H1 (cell line): ENCODE measurements at regions not wholly inside any gene's neighbourhood (a gene's known extent, or its start where the extent isn't known, plus 50 kb on each side); places are given as distances from the start of the nearest gene placed in this dataset.

Experiments used
- CTCF ChIA-PET: fragments of 300-600 bp; sonication (Branson Sonifier 250); formaldehyde crosslinking; loops from one replicate; lab custom pipeline; 2021; ENCODE audit not compliant: partially characterized antibody; lab: Charles Lee
- POLR2A ChIA-PET: fragments of 300-600 bp; sonication (Branson Sonifier 250); formaldehyde crosslinking; loops from one replicate; lab custom pipeline; 2021; ENCODE audit warnings: inconsistent platforms; ENCODE audit not compliant: partially characterized antibody; lab: Charles Lee
- DNase-seq, 2 experiments: peaks; one replicate each; pipeline versions ENCODE4 v3.0.0 to v3.0.0-alpha.2; 2010 to 2022; ENCODE audit warnings: low spot score in 2 of 2, low read depth in 1 of 2, mixed read lengths in 1 of 2
- FAIRE-seq: peaks from 2 replicates; lab custom pipeline; 2011; peaks lifted over from hg19 to GRCh38; lab: Jason Lieb, UNC
- H2AFZ ChIP-seq: 2 replicates; pipeline ENCODE4 v1.8.1; 2012; ENCODE audit warnings: low read length, inconsistent platforms
- H2AK5ac ChIP-seq: 2 replicates; pipeline ENCODE4 v1.6.1; 2013; ENCODE audit warnings: low read depth, low read length
- H2BK120ac ChIP-seq: replicated peaks from 2 replicates; pipeline ENCODE3; 2013; ENCODE audit warnings: low read depth, low read length, inconsistent platforms
- H2BK12ac ChIP-seq: 2 replicates; pipeline ENCODE4 v1.6.1; 2013; ENCODE audit warnings: low read depth, low read length
- H2BK15ac ChIP-seq: 2 replicates; pipeline ENCODE4 v1.6.1; 2013; ENCODE audit warnings: low read length
- H2BK20ac ChIP-seq: 2 replicates; pipeline ENCODE4 v1.6.1; 2013; ENCODE audit warnings: low read length
- H2BK5ac ChIP-seq: 2 replicates; pipeline ENCODE4 v1.6.1; 2013; ENCODE audit warnings: low read depth, low read length
- H3K14ac ChIP-seq: 2 replicates; pipeline ENCODE4 v1.6.1; 2013; ENCODE audit warnings: inconsistent platforms; ENCODE audit not compliant: insufficient read length
- H3K18ac ChIP-seq: 2 replicates; pipeline ENCODE4 v1.6.1; 2013; ENCODE audit warnings: low read length; ENCODE audit errors: extremely low read depth
- H3K23ac ChIP-seq: 2 replicates; pipeline ENCODE4 v1.6.1; 2013; ENCODE audit warnings: inconsistent platforms; ENCODE audit not compliant: insufficient read length
- H3K23me2 ChIP-seq: 2 replicates; pipeline ENCODE4 v1.6.1; 2013; ENCODE audit warnings: low read depth, low read length
- H3K27ac ChIP-seq: 2 replicates; pipeline ENCODE4 v1.6.1; 2011; ENCODE audit warnings: low read depth, low read length, inconsistent platforms
- H3K27me3 ChIP-seq, 4 experiments: replicated peaks in 1 of 4; 1 replicate in 1 of 4; 2 replicates in 3 of 4; pipeline versions ENCODE4 v1.6.1 to v1.8.1; 2011 to 2013; ENCODE audit warnings: low read length in 3 of 4, mild to moderate bottlenecking in 3 of 4, inconsistent platforms in 2 of 4, mixed read lengths in 2 of 4, moderate library complexity in 1 of 4; ENCODE audit not compliant: control insufficient read depth in 3 of 4, insufficient read depth in 3 of 4; ENCODE audit errors: extremely low read depth in 1 of 4
- H3K36me3 ChIP-seq, 4 experiments: 2 replicates each; pipeline versions ENCODE4 v1.6.1 to v1.8.1; 2011 to 2013; ENCODE audit warnings: mild to moderate bottlenecking in 4 of 4, low read length in 3 of 4, moderate library complexity in 2 of 4, control low read depth in 1 of 4, inconsistent platforms in 1 of 4; ENCODE audit not compliant: insufficient read depth in 4 of 4, control insufficient read depth in 2 of 4
- H3K4ac ChIP-seq: replicated peaks from 2 replicates; pipeline ENCODE3; 2013; ENCODE audit warnings: low read length, low read depth, mixed read lengths, inconsistent platforms; ENCODE audit not compliant: insufficient read length
- H3K4me1 ChIP-seq, 4 experiments: replicated peaks in 1 of 4; 1 replicate in 1 of 4; 2 replicates in 3 of 4; pipeline versions ENCODE4 v1.6.1 to v1.8.1; 2011 to 2013; ENCODE audit warnings: low read length in 3 of 4, inconsistent platforms in 2 of 4, mixed read lengths in 1 of 4; ENCODE audit not compliant: insufficient read depth in 4 of 4, control insufficient read depth in 3 of 4
- H3K4me2 ChIP-seq, 2 experiments: 2 replicates each; pipeline versions ENCODE4 v1.6.1 to v1.8.1; 2011 to 2013; ENCODE audit warnings: low read depth in 2 of 2, low read length in 2 of 2, control low read depth in 1 of 2, inconsistent platforms in 1 of 2, mild to moderate bottlenecking in 1 of 2; ENCODE audit not compliant: insufficient read depth in 1 of 2
- H3K4me3 ChIP-seq, 4 experiments: fragments of 200-600, 300-600 bp in 1 of 4; sonication (generic), shearing (Covaris generic), sonication (Bioruptor Twin) in 1 of 4; 2 replicates each; pipeline versions ENCODE4 v1.5.1 to v1.8.1; 2011 to 2016; ENCODE audit warnings: low read length in 4 of 4, low read depth in 3 of 4, control low read depth in 2 of 4, inconsistent platforms in 2 of 4, mild to moderate bottlenecking in 2 of 4, mixed read lengths in 1 of 4, moderate library complexity in 1 of 4; ENCODE audit not compliant: insufficient read depth in 2 of 4; ENCODE audit errors: extremely low read depth in 1 of 4
- H3K56ac ChIP-seq: replicated peaks from 2 replicates; pipeline ENCODE3; 2013; ENCODE audit warnings: low read depth, mild to moderate bottlenecking, mixed read lengths, low read length, inconsistent platforms; ENCODE audit not compliant: insufficient read length
- H3K79me1 ChIP-seq: 2 replicates; pipeline ENCODE4 v1.6.1; 2013; ENCODE audit warnings: low read depth, low read length, control low read depth
- H3K79me2 ChIP-seq, 2 experiments: 2 replicates each; pipeline versions ENCODE4 v1.6.1 to v1.8.1; 2012 to 2013; ENCODE audit warnings: low read length in 2 of 2, mild to moderate bottlenecking in 2 of 2, inconsistent platforms in 1 of 2; ENCODE audit not compliant: insufficient read depth in 2 of 2, control insufficient read depth in 1 of 2
- H3K9ac ChIP-seq, 4 experiments: replicated peaks in 1 of 4; 1 replicate in 1 of 4; 2 replicates in 3 of 4; pipeline versions ENCODE4 v1.6.1 to v1.8.1; 2011 to 2013; ENCODE audit warnings: low read depth in 3 of 4, low read length in 3 of 4, control low read depth in 2 of 4, mild to moderate bottlenecking in 2 of 4, moderate library complexity in 2 of 4, inconsistent platforms in 1 of 4; ENCODE audit errors: extremely low read depth in 1 of 4
- H3K9me3 ChIP-seq, 2 experiments: 2 replicates each; pipeline versions ENCODE4 v1.6.1 to v1.8.1; 2012 to 2013; ENCODE audit warnings: mild to moderate bottlenecking in 2 of 2, moderate library complexity in 2 of 2, control low read depth in 1 of 2, inconsistent platforms in 1 of 2, low read depth in 1 of 2, low read length in 1 of 2, mixed read lengths in 1 of 2; ENCODE audit not compliant: insufficient read depth in 2 of 2
- H4K20me1 ChIP-seq, 2 experiments: replicated peaks in 1 of 2; 2 replicates each; pipeline versions ENCODE3 to v1.8.1; 2011 to 2013; ENCODE audit warnings: inconsistent platforms in 2 of 2, low read length in 2 of 2, mild to moderate bottlenecking in 1 of 2; ENCODE audit not compliant: insufficient read depth in 2 of 2, control insufficient read depth in 1 of 2
- H4K5ac ChIP-seq: 2 replicates; pipeline ENCODE4 v1.6.1; 2013; ENCODE audit warnings: low read length, low read depth, mixed read lengths, inconsistent platforms; ENCODE audit not compliant: insufficient read length
- H4K8ac ChIP-seq: 2 replicates; pipeline ENCODE4 v1.8.0; 2013; ENCODE audit warnings: mild to moderate bottlenecking, moderate library complexity, low read length, inconsistent platforms; ENCODE audit not compliant: insufficient read depth; ENCODE audit errors: extremely low read depth
- H4K91ac ChIP-seq: replicated peaks from 2 replicates; pipeline ENCODE3; 2013; ENCODE audit warnings: low read length, mixed read lengths, inconsistent platforms; ENCODE audit not compliant: insufficient read length
- BACH1 ChIP-seq: IDR thresholded peaks from 2 replicates; pipeline ENCODE4 v1.6.1; 2012; ENCODE audit warnings: low read length, improper control_type of control experiment
- KDM5A ChIP-seq: fragments of 200-600 bp; IDR thresholded peaks from 2 replicates; pipeline ENCODE4 v1.7.1; 2012; ENCODE audit warnings: mild to moderate bottlenecking, low read length, inconsistent platforms, mixed read lengths
- NANOG ChIP-seq: IDR thresholded peaks from 2 replicates; pipeline ENCODE4 v1.6.1; 2011; ENCODE audit warnings: low read length, low read depth, mild to moderate bottlenecking, inconsistent platforms; ENCODE audit not compliant: insufficient read depth, poor library complexity, severe bottlenecking
- RXRA ChIP-seq: IDR thresholded peaks from 2 replicates; pipeline ENCODE4 v1.6.1; 2011; ENCODE audit warnings: low read depth, mild to moderate bottlenecking, low read length, moderate library complexity; ENCODE audit not compliant: insufficient read depth
- SIN3A ChIP-seq, 2 experiments: IDR thresholded peaks in 1 of 2; conservative IDR thresholded peaks in 1 of 2; 2 replicates each; pipeline ENCODE4 v1.6.1; 2011 to 2012; ENCODE audit warnings: low read length in 2 of 2, improper control_type of control experiment in 1 of 2, low read depth in 1 of 2, mild to moderate bottlenecking in 1 of 2
- SIRT6 ChIP-seq: IDR thresholded peaks from one replicate; pipeline ENCODE4 v1.7.1; 2012; ENCODE audit warnings: low read length, inconsistent platforms
- SIX5 ChIP-seq: IDR thresholded peaks from 2 replicates; pipeline ENCODE4 v1.6.1; 2011; ENCODE audit warnings: mild to moderate bottlenecking, low read depth, low read length
- TAF7 ChIP-seq: optimal IDR thresholded peaks from 2 replicates; pipeline ENCODE3; 2011; ENCODE audit warnings: low read depth, mild to moderate bottlenecking, inconsistent platforms, low read length, moderate library complexity, borderline replicate concordance
- WGBS, 2 experiments: shearing (Covaris generic) in 1 of 2; methylation state at CpG; one replicate each; pipeline versions ENCODE4 v1.1.6 to v1.1.7; 2013 to 2015; ENCODE audit warnings: low lambda C conversion rate in 2 of 2, mixed read lengths in 2 of 2, inconsistent platforms in 1 of 2, low coverage in 1 of 2, missing lambda C conversion rate in 1 of 2; ENCODE audit not compliant: insufficient replicate concordance in 2 of 2, insufficient coverage in 1 of 2, insufficient read length in 1 of 2; ENCODE audit errors: extremely low coverage in 1 of 2, missing lambda C conversion rate in 1 of 2; 5-methylcytosine and 5-hydroxymethylcytosine counted together

DNA sequence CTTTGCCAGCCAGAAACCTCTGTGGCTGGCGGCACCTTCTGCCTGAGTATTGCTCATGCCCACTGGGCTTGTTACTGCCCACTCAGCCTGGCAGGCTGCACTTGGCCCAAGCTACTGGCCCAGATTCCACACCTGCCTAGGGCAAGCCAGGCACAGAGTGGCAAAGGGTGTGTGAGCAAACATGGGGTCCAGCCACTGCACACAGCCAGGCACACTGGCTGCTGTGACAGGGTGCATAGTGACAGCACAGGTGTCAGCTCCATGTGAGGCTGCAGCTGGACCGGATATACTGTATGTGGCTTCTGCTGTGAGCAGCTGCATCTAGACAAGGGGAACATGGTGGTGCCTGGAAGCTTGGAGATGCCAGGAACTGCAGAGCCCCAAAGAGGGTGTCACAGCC lies 113.9 kb downstream of the COPS8 start:
- 54% methylated on average over 2 of the region's 2 CpGs; no CpG with 5 or more reads in 1 of the 2 experiments for WGBS, 2 experiments
- Histone ChIP-seq H2BK5ac (peak overlapping the region; percentile 96; the same call in 1 of the 2 replicates), H3K79me2 (no peaks in the 10 kb centered on the region), H2BK20ac (peak overlapping the region; percentile 87), H3K56ac (no peak overlapping the region), H2BK15ac (peak overlapping the region; percentile 20; the same call in 1 of the 2 replicates), H3K23ac (no peak overlapping the region), H3K23me2 (no peaks in the 10 kb centered on the region), H3K36me3 (no peaks in the 10 kb centered on the region), H3K9me3 (no peaks in the 10 kb centered on the region; a peak in 1 of 4 replicates), H4K8ac (no peak overlapping the region), H3K4me1 (peaks cover 4 to 23% (median 15%) of the 10 kb centered on the region in 4 experiments), H3K14ac (no peak overlapping the region), H3K4me3 (no peak overlapping the region), H3K9ac (no peak overlapping the region; a peak in 1 of 7 replicates), H3K4me2 (peak overlapping the region in 1 of 2 experiments; percentile 26; a peak in 1 of 4 replicates), H4K5ac (no peak overlapping the region), H2AK5ac (peak overlapping the region; percentile 42), H3K27ac (no peak overlapping the region), H4K91ac (peak overlapping the region; percentile 95), H2BK12ac (peak overlapping the region; percentile 99; the same call in 1 of the 2 replicates), H3K4ac (peak overlapping the region; percentile 91), H2BK120ac (peak overlapping the region; percentile 98), H4K20me1 (no peaks in the 10 kb centered on the region), H2AFZ (no peak overlapping the region), H3K27me3 (no peaks in the 10 kb centered on the region; a peak in 3 of 7 replicates), H3K79me1 (no peaks in the 10 kb centered on the region), H3K18ac (peak overlapping the region; percentile 84; the same call in 1 of the 2 replicates)
- ChIA-PET CTCF (interaction anchor here (1.0 to 1.9 kb wide), 4 partner anchors 9 to 474 kb away, joined by 3 to 8 read pairs (median 4); no protein-coding TSS in a partner anchor), POLR2A (no interaction called here)
- peak; percentile 25 for TF ChIP-seq TAF7
- no peak for TF ChIP-seq SIRT6
- no peak for TF ChIP-seq RXRA
- no peak for TF ChIP-seq KDM5A
- TF ChIP-seq SIX5 = no peak
- no peak for TF ChIP-seq SIN3A (conservative IDR thresholded peaks at IDR 0.05 in 1 of 2, IDR thresholded peaks at IDR 0.05 in 1 of 2; ENCODE audit: low read depth in 1 of 2, low read length in 2 of 2)
- no peak for TF ChIP-seq BACH1
- TF ChIP-seq NANOG = no peak
- FAIRE-seq (no peak), DNase-seq (no peak)
